NCI-H526 treated with DMSO at 0.1 percent for 48 hours (cell line): ENCODE measurements at regions not wholly inside any gene's neighbourhood (a gene's known extent, or its start where the extent isn't known, plus 50 kb on each side); places are given as distances from the start of the nearest gene placed in this dataset.

Experiments
- DNase-seq: peaks from one replicate; lab custom pipeline; 2025; lab: John Stamatoyannopoulos, UW

DNA sequence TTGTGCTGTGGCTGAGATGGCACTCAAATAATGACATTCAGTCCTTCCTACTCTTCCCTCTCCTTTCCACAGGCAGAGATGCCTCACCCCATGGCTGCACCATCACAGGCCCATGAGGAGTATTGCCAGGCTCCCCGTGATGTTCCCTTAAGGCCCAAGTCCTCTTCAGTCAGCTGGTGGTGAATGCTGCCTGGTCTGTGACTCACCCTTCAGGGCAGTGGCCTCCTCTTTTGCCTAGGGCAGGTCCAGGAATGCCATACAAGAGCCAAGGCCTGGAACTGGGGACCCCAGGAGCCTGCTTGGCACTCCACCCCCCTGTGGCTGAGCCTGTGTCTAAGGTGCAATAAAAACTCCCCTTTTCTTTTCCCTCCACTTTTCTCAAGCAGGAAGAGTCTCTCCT is 144.2 kb upstream of the GEMIN8 start:
- no peak for DNase-seq

DNA sequence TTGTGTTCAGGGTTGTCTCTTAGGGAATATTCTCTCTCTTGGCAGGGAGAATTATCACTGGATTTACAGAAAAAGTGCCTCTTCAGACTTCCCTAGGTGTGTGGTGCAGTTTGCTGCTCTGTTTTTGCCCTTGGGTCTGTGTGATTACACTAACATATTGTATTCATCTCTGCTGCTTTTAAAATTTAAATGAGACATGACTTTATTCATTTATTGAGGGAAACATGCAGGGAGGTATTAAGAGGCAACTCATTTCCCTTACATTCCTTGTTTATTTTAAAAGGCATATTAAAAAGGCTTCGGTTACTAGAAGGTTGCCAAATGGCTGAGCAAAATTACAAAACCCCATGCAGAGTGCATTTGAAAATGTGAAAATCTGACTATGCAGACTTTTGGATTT is 135.1 kb upstream of the GEMIN8 start:
- DNase-seq = peak; percentile 70

DNA sequence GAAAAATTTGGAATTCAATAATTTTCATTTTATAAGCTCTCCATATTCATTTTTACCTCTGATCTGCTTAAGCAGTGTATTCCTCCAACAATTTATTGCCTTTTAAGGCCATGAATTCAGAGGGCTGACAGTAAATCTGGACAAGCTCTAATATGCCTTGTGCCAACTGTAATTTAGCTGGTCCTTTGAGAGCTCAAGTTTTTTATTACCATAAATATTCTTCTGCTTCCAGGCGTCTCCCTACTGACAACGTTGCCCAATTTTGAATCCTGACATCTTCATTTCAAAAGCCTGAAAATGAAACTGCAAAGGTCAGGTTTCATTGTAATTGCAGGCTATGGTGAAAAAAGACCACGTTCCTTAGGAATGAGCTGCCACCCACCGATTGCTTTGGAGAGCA is 95.8 kb upstream of the GEMIN8 start:
- DNase-seq = no peak

DNA sequence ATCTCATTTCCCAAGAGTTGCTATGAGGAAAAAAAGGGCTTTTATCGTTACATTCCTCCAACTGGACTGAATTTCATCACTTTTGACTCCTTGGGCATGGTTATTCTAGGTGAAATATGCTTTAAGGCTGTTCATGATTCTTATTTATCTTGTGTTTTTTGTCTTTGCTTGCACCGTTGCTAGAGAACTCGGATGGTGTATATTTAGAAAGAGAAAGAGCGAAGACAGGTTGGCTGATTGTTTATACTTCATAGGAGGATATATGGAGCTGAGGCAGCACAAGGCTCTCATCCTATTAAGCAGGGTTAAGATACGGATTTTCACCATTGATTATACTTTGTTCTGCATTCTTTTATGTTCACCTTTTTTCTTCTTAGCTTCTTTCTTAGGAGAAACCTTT is 94.9 kb upstream of the GEMIN8 start:
- no peak for DNase-seq

DNA sequence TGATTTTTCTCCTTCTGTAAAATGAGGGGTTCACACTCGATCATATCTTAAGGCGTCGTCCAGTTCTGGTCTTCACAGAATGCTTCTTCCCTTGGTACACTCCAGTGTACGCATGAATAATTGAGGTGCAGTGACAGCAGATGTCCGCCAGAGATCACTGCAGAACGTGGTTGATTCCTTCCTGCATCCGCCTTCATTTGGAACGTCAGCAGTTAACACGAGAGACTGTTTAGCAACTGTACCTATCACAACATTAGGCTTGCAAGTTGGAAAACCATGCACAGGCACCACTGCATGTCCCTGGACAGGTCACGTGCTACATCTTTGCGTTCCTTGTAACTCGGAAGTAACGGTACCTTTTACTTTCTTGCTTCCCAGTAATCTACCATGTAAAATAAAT is 66.0 kb upstream of the GEMIN8 start:
- DNase-seq = no peak

DNA sequence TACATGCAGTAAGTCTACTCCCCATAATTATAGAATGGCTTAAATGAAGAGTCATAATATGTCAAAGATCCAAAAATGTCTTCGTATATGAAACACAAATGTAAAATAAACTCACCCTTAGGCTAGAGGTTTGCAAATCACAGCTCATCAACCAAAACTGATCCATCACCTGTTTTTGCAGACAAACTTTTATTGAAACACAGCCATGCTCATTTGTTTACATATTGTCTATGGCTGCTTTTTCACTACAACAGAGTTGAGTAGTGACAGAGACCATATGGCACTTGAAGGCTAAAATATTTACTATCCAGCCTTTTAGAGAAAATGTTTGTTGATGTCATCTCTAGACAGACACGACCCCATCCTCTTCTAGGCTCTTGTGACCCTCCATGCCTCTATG is 64.5 kb upstream of the GEMIN8 start:
- no peak for DNase-seq

DNA sequence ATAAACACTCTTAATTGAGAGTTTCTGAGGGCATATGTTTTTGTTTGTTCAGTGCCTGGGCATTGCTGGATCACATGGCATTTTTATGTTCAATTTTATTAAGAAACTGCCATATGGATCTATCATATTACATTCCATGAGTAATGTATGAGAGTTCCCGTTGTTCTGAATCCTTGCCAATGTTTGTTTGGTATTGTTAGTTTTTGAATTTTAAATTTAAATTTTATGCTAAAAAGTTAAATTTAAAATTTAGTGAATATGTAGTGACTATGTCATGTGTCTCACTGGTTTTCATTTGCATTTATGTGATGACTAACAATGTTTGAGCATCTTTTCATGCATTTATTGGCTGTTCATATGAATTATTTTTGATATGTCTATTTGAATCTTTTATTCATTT is 54.8 kb upstream of the GEMIN8 start:
- DNase-seq = no peak

DNA sequence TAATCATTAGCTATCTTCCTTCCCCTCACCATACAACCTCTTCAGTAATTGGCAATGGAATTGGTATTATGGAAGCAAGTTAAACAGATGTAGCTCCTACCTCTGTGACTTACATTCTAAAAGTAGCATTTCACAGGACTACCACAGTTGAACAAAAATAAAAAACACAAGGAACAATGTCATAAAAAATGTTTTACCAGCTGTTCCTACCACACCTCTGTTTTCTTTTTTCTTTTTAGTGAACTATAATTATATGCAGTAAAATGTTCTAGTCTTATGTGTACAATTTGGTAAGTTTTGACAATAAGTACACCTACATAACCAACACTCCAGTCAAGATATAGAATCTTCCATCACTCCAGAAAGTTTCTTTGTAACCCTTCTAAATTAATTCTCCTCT is 54.1 kb upstream of the GEMIN8 start:
- DNase-seq = no peak

DNA sequence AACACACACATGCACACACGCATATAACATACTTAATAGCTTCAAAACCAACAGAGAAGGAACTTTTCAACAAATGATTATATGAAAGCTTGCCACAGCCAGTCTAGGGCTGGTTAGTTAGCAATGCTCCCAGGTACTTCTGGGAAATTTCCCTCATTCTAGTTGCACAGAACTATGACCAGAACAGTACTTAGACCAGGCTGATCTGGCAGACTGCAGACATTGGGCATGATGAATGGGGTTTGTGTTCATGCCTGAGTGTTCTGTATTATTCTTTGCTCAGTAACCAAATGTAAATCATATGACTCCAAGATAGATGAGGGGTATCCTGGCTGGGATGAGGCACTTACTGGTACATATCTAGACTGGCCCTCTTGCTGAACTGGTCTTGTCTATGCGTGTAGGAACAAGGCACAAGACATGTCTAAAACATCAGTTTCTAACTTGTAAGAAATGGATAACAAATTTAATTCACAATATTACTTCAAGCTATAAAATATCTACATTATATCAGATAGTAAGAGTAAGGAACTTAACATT is 50.3 kb upstream of the GEMIN8 start:
- no peak for DNase-seq
